Brain microvascular endothelial cell (primary cell): ENCODE measurements at regions not wholly inside any gene's neighbourhood (a gene's known extent, or its start where the extent isn't known, plus 50 kb on each side); places are given as distances from the start of the nearest gene placed in this dataset.
"Not testable (repeated sequence)": the region's sequence is repeated elsewhere in the genome, so short reads cannot be mapped to it uniquely, and the experiment has no call there.

Experiments
- DNase-seq: peaks from one replicate; pipeline ENCODE4 v3.0.0-alpha.2; 2020
- H3K27ac ChIP-seq: fragments of 250-450 bp; sonication (Bioruptor Pico); 2 replicates; pipeline ENCODE4 v1.5.1; 2020; ENCODE audit warnings: mild to moderate bottlenecking, moderate library complexity
- H3K27me3 ChIP-seq: fragments of 250-450 bp; sonication (Bioruptor Pico); replicated peaks from 2 replicates; pipeline ENCODE4 v1.5.1; 2020; ENCODE audit warnings: mild to moderate bottlenecking
- H3K36me3 ChIP-seq: fragments of 250-450 bp; sonication (Bioruptor Pico); replicated peaks from 2 replicates; pipeline ENCODE4 v1.5.1; 2020; ENCODE audit warnings: mild to moderate bottlenecking
- H3K4me3 ChIP-seq: 2 replicates; pipeline ENCODE4 v1.5.1; 2011; ENCODE audit warnings: low read depth, mild to moderate bottlenecking, control low read depth, low read length, moderate library complexity
- in situ Hi-C: cut with HindIII; loops from 2 replicates; pipeline ENCODE4 v1.10.0; 2017; ENCODE audit warnings: low sequenced_read_pairs, low pct_ligation_motif_present
- TF ChIP-seq, protein P1 (sequence below): IDR thresholded peaks from 2 replicates; pipeline ENCODE4 v1.5.1; 2011; ENCODE audit warnings: low read depth, mild to moderate bottlenecking, moderate library complexity, low read length, control low read depth, inconsistent platforms; ENCODE audit errors: missing control alignments

DNA sequence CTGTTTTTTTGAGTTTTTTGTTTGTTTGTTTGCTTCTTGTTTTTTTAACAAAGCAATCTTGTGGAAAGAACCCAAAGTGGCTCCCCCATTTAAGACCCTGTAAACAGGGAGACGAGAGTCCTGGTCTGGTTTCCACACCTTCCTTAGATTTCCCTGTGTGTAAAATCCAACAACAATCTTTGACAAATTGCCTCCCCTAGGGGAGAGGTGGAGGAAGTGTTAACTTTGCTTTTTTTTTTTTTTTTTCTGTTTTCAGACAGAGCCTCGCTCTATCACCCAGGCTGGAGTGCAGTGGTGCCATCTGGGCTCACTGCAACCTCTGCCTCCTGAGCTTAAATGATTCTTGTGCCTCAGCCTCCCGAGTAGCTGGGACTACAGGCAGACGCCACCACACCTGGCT lies 136.0 kb downstream of the OTOP1 start:
- H3K4me3 ChIP-seq: not testable (repeated sequence)

DNA sequence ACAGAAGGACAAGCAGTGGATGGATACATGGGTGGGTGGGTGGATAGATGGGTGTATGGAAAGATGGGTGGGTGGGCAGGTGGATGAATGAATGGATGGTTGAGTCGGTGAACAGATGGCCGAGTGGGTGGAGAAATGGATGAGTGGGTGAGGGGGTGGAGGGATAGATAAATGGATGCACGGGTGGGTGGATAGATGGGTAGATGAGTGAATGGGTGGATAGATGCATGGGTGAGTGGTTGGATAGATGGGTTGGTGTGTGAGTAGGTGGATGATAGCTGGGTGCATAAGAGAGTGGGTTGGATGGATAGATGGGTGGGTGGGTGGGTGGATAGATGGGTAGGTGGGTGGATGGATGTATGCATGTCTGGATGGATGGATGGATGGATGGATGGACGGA lies 134.6 kb downstream of the OTOP1 start:
- H3K27ac ChIP-seq, H3K27me3 ChIP-seq, H3K4me3 ChIP-seq, in situ Hi-C loops, DNase-seq, H3K36me3 ChIP-seq: not testable (repeated sequence)

More for the DNA sequence above, 136.0 kb downstream of the OTOP1 start:
- DNase-seq, H3K27me3 ChIP-seq, H3K36me3 ChIP-seq, in situ Hi-C loops, H3K27ac ChIP-seq: not testable (repeated sequence)

DNA sequence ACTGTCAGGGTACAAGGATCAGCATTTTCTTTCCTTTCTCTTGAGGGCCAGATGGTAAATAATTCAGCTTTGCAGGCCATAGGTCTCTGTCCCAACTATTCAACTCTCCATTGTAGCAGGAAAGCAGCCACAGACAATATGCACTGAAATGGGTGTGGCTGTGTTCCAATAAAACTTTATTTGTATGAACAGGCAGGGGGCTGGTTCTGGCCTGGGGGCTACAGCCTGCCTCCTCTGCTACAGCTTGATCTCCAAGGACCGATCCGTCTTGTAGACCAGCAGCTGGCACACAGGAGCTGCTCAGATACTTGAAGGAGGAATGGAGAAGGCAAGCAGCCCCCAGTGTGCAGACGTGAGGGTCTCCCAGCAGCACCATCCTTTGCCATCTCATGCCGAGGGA lies 127.1 kb downstream of the OTOP1 start:
- H3K4me3 ChIP-seq, H3K36me3 ChIP-seq, in situ Hi-C loops, DNase-seq, H3K27ac ChIP-seq, H3K27me3 ChIP-seq: not testable (repeated sequence)

GRCh38 chr4:4106923-4107322 lies 119.8 kb downstream of the OTOP1 start:
- in situ Hi-C loops, H3K36me3 ChIP-seq, H3K4me3 ChIP-seq, H3K27me3 ChIP-seq, DNase-seq, H3K27ac ChIP-seq: not testable (repeated sequence)

- in situ Hi-C loops, H3K36me3 ChIP-seq, H3K27me3 ChIP-seq, DNase-seq, H3K27ac ChIP-seq: not testable (repeated sequence)
- TF ChIP-seq, protein P1, sequence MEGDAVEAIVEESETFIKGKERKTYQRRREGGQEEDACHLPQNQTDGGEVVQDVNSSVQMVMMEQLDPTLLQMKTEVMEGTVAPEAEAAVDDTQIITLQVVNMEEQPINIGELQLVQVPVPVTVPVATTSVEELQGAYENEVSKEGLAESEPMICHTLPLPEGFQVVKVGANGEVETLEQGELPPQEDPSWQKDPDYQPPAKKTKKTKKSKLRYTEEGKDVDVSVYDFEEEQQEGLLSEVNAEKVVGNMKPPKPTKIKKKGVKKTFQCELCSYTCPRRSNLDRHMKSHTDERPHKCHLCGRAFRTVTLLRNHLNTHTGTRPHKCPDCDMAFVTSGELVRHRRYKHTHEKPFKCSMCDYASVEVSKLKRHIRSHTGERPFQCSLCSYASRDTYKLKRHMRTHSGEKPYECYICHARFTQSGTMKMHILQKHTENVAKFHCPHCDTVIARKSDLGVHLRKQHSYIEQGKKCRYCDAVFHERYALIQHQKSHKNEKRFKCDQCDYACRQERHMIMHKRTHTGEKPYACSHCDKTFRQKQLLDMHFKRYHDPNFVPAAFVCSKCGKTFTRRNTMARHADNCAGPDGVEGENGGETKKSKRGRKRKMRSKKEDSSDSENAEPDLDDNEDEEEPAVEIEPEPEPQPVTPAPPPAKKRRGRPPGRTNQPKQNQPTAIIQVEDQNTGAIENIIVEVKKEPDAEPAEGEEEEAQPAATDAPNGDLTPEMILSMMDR: peak; percentile 30
- peak overlapping the region; percentile 22 for H3K4me3 ChIP-seq
Observed at GRCh38 chr4:4107411-4108107, 119.2 kb downstream of the OTOP1 start.

DNA sequence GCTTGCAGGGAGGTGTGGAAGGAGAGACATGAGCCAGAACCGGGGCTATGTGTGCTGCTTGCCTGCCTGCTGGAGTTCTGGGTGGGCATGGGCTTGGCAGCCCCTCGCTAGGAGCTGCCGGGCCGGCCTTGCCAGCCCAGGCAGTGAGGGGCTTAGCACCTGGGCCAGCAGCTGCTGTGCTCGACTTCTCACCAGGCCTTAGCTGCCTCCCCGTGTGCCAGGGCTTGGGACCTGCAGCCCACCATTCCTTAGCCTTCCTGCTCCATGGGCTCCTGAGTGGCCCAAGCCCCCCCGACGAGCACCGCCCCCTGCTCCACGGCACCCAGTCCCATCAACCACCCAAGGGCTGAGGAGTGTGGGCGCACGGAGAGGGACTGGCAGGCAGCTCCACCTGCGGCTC lies 111.3 kb downstream of the OTOP1 start:
- H3K4me3 ChIP-seq: not testable (repeated sequence)

DNA sequence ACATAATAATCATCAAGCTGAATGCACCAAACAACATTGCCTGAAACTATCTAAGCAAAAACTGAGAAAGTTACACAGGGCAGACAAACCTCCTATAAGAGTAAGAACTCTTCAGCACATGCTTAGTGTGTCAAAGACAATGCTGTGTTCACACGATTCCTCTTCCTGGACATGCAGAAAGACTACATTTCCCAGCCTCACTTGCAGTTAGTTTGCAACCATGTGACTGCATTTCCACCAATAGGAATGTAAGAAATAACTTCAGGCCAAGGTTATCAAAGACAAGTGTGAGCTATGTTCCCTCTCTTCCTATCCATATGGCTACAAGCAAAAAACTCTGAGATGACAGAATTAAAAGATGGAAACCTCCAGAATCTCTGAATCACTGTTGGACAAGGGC lies 109.8 kb downstream of the OTOP1 start:
- H3K27me3 ChIP-seq, H3K27ac ChIP-seq, in situ Hi-C loops, H3K4me3 ChIP-seq, H3K36me3 ChIP-seq: not testable (repeated sequence)
- DNase-seq: peak; percentile 2

More for the DNA sequence above, 111.3 kb downstream of the OTOP1 start:
- DNase-seq, in situ Hi-C loops, H3K27me3 ChIP-seq, H3K36me3 ChIP-seq, H3K27ac ChIP-seq: not testable (repeated sequence)

- DNase-seq, H3K27me3 ChIP-seq, H3K27ac ChIP-seq, H3K4me3 ChIP-seq, H3K36me3 ChIP-seq, in situ Hi-C loops: not testable (repeated sequence)
Observed at GRCh38 chr4:4134368-4134767, 92.4 kb downstream of the OTOP1 start.

- DNase-seq, in situ Hi-C loops, H3K36me3 ChIP-seq, H3K4me3 ChIP-seq, H3K27ac ChIP-seq, H3K27me3 ChIP-seq: not testable (repeated sequence)
Observed at GRCh38 chr4:4136621-4137020, 90.1 kb downstream of the OTOP1 start.
